Right lung (tissue), 2 donors: ENCODE measurements at regions not wholly inside any gene's neighbourhood (a gene's known extent, or its start where the extent isn't known, plus 50 kb on each side); places are given as distances from the start of the nearest gene placed in this dataset.
A peak's percentile ranks its signal among the peaks of the same experiment; 100 is the strongest.
"Not testable (repeated sequence)": the region's sequence is repeated elsewhere in the genome, so short reads cannot be mapped to it uniquely, and the experiment has no call there.

Experiments used
- DNase-seq, 2 donors: peaks; one replicate each; pipeline ENCODE4 v3.0.0-alpha.2; 2013

- peak; percentile 14 to 18 for DNase-seq
Measured at GRCh38 chr4:179116011-179116410, 1673.8 kb upstream of the AGA start.

DNA sequence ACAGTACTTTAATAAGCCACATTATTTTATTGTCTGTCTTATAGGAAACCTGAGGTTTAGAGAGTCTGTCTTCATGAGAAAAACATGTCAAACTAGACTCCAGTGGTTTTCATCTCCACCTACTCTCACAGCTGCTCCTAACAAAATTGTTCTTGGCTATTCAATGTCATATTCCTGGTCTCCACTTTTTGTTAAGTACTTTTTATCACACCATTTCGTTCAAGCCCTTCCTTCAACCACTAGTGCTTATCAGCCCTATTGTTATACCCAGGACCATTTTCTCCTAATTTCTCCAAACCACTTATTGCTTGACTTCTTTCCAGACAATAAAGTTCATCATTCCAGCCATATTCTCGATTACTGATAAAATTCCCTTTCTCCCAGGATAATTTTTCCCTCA lies 1674.3 kb upstream of the AGA start:
- DNase-seq: no peak

- no peak for DNase-seq
Measured at GRCh38 chr4:179123084-179123483, 1680.8 kb upstream of the AGA start.

DNA sequence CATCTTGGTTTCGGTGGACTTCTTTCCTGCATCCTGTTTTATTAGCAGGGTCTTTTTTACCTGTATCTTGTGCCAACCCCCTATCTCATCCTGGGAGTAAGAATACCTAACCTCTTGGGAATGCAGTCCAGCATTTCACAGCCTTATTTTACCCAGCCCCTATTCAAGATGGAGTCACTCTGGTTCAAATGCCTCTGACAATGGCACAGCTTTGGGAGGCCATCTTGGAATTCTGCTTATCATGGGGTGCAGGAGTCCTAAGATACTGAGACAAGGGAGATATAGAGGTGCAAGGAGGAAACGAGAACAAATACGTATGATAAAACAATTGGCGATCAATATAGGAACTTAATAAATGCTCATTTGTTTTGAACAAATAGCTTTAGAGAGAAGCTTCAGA lies 1682.2 kb upstream of the AGA start:
- DNase-seq: no peak

DNA sequence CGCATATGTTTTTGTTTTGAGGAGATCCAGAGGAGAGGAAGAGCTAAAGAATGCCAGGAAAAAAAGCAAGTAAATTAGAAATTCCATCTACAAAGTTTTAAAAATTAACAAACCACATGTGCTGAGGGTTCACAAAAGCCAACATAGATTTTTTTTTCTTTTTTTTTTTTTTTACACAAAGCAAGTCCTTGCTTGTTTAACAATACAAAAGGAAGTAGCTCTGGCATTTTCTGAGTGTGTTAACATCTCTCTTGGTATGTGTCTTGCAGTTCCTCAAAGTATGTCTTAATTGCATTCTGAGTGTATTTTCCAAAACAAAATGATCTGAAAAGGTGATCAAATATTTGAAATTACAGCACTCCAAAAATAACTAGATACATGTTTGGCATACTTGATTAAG lies 1682.7 kb upstream of the AGA start:
- DNase-seq: no peak

DNA sequence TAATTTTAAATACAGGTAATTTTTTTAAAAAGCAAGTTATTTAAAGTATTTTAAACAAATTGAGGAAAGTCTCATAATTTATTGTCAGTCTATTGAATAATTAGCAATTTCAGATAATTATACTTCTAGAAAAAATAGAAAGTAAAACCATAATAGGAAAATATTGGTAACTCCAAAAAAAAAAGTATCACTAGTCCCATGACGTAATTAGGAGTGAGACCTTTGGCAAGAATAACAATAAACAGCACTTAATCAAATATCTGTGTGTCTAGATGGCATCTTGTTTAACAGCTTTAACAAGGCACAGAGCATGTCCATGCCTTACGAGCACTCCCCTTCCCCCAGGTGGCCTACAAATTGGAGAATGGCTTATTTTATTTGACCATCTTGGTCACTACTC lies 1683.6 kb upstream of the AGA start:
- no peak for DNase-seq

- no peak for DNase-seq
Measured at GRCh38 chr4:179128299-179128698, 1686.1 kb upstream of the AGA start.

DNA sequence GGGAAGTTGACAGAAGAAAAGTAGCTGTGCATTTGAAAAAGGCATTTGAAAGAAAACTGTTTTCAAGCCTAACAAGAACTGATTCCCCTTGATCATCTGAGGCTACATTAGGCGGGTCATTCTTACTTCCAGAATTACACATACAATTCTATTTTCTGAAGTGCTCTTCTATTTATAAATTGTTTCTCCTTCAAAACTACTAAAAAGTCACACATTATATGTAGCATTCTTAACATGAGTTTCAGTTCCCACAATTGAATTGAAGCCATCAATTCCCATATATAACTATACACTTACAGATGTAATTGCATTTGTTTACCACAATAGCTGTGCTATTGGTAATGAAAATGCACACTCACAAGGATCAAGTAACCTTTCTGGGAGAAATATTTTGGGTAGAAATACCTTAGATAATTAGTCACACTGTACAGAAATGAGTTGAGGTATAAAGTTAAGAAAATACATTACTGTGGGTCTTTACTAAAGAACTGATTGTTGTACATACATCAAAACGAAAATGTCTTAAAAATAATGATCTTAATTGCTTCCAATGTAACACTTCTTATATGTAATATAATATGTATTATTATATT lies 1688.0 kb upstream of the AGA start:
- no peak for DNase-seq

DNA sequence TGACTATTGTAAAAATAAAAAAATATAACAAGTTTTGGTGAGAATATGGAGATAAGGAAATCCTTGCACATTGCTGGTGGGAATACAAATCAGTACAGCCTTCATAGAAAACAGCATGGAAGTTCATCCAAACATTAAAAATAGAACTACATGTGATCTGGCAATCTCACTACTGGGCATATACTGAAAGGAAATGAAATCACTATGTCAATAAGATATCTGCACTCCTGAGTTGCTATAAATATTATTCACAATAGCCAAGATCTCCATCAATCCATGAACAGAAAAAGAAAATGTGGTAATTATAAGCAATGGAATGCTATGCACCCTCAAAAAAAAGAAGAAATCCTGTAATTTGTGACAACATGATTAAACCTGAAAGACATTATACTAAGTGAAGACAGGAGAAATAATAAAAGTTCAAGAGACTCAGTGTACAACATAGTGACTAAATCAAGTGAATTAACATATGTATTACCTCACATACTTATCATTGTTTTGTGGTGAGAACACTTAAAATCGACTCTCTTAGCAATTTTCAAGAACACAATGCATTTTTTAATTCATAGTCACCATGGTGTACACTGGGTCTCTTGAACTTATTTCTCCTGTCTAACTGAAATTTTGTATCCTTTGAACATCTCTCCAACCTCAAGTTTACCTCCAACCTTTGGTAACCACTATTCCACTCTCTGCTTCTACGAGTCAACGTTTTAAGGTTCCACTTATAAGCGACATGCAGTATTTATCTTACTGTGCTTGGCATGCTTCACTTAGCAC lies 1703.7 kb upstream of the AGA start:
- DNase-seq: no peak

- no peak for DNase-seq
Measured at GRCh38 chr4:179151770-179152169, 1709.5 kb upstream of the AGA start.

DNA sequence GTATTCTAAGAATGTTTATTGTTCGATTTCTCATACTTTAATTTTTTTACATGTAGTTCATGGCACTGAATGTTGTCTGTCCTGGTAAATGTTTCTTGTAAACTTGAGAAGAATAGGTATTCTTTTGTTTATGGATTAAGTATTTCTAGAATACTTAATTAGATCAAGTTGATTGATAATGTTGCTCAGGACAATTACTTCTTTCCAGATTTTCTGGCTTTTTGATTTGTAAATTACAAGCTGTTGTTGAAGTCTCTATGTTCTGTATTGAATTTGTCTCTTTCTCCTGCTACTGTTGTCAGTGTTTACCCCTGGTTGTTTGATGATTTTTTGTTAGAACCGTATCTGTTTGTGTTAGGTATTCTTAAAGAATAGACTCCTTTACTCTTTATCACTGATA lies 1720.9 kb upstream of the AGA start:
- DNase-seq: no peak

DNA sequence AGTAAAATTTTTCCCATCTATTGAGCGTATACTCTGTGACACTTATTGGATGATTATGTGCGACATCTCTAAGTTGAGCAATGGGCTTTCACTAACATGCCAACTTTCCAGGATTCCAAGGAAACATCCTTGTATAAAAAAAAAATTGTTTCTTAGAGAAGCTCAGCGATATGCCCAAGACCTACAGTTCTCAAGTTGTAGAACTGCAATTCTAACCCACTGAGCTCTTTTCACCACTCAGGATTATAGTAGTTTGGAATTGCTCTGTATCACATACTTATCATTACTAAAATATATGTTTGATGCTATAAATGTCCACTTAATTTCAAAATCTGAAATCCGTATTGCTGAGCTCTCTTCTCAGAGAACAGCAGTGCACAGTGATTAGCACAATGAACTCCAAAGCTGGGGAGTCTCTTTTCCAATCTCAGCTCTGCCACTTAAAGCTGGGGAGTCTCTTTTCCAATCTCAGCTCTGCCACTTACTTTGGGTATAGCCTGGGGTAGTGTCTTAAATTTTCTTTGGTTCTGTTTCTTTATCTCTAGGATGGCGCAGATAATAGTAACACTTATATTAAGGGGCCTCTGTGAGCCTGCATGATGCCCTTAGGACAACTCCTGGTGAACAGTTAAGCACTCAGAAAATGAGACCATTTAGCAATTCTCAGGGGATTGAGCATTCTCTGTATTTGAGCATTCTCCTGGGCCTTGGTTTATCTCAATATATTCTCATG lies 1722.2 kb upstream of the AGA start:
- peak in 1 of 2 donors; percentile 11 for DNase-seq

GRCh38 chr4:179165000-179165738 lies 1722.9 kb upstream of the AGA start:
- DNase-seq: no peak

GRCh38 chr4:179165862-179166261 lies 1723.6 kb upstream of the AGA start:
- no peak for DNase-seq

- DNase-seq: not testable (repeated sequence)
Measured at GRCh38 chr4:179170308-179170707, 1728.1 kb upstream of the AGA start.

- DNase-seq: no peak
Measured at GRCh38 chr4:179182741-179183140, 1740.5 kb upstream of the AGA start.

DNA sequence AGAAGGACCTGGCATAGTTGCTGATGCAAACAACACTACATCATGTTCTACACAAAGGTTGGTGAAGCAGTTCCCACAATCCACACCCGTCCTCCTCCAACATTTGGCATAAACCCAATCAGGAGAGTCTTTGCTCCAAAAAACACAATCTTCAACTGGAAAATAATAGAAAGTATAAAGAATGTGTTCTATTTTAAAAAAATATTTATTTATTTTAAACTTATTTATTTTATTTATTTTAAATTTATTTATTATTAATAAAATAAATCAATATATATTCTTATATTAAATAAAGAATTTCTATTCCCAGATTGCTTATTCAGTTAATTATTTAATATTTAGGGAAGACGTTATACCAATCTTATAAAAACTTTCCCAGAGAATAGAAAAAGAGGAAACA lies 1753.7 kb upstream of the AGA start:
- no peak for DNase-seq

- DNase-seq: no peak
Measured at GRCh38 chr4:179196511-179196910, 1754.3 kb upstream of the AGA start.

DNA sequence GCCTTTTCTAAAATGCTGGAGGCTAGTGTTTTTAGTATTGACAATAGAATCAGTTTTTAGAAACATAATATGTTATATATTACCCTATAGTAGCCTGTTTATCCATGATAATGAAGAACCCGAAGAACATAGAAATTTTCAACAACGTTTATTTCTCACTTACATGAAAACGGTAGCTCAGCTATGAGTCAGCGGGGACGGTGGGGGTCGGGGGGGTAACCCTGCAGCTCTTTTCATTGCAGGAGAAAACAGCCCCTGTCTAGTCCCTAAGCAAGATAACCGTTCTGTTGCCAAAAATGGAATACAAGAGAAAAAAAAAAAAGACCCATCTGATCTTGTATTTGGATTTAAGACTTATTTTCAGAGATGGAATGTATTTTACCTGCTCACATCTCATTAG lies 1758.4 kb upstream of the AGA start:
- DNase-seq: no peak

DNA sequence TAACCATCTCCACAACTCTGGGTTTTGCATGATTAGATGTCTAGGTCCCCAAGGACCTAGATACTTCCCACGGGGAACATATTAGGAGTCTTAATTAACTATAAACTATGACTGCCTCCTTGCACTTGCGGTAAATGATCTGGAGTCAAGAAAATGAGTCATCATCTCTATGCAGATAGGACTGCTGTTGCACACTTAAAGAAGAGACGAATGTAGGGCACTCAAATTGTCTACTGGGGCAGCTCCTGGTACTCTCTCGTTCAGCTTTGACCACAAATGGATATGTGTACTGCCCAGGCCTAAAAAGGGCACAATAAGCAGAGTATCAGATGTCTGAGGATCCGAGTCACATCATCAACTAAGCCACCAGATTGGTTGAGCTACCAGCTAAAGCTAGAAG lies 1783.4 kb upstream of the AGA start:
- no peak for DNase-seq

GRCh38 chr4:179248821-179249220 lies 1806.6 kb upstream of the AGA start:
- peak; percentile 28 to 37 for DNase-seq

DNA sequence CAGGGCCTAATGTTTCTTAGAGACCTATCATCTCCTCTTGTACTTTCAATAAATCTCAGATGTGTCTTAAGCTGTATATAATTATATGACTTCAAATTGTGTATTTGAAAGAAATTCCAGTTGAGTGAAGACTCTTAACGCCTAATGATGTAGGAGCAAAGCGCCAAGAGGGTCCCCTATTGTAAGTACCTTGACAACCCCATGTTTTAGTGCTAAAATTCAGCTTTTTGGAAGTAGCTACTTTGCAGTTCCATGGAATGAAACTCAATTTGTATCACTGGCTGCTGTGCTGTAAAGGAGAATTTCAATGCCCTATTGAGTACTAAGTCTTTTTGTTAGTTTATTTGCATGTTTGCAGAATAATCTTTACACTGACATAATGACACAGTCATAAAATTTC lies 1826.6 kb upstream of the AGA start:
- DNase-seq: no peak
